SK-N-MC (cell line): ENCODE measurements at regions not wholly inside any gene's neighbourhood (a gene's known extent, or its start where the extent isn't known, plus 50 kb on each side); places are given as distances from the start of the nearest gene placed in this dataset.

ENCODE experiments used
- DNase-seq: peaks from one replicate; pipeline ENCODE4 v3.0.0-alpha.2; 2011; ENCODE audit warnings: low read depth, low spot score
- H3K27ac ChIP-seq: fragments of 200-600 bp; sonication (generic); 2 replicates; pipeline ENCODE4 v1.5.1; 2016; ENCODE audit warnings: mixed run types
- H3K36me3 ChIP-seq: fragments of 200-600 bp; sonication (generic); 2 replicates; pipeline ENCODE4 v1.6.1; 2017; ENCODE audit warnings: antibody characterized with exemption, low read length, mixed read lengths; ENCODE audit not compliant: insufficient read depth
- H3K4me3 ChIP-seq: fragments of 200-600 bp; sonication (generic); 2 replicates; pipeline ENCODE4 v1.5.1; 2016
- H3K9ac ChIP-seq: fragments of 200-600 bp; sonication (generic); 2 replicates; pipeline ENCODE4 v1.8.0; 2017; ENCODE audit warnings: mixed run types, mixed read lengths; ENCODE audit not compliant: insufficient read length
- H3K9me3 ChIP-seq: fragments of 200-600 bp; sonication (generic); 2 replicates; pipeline ENCODE4 v1.6.1; 2017; ENCODE audit warnings: low read depth, mild to moderate bottlenecking, antibody characterized with exemption, low read length, moderate library complexity, mixed read lengths
- EZH2 ChIP-seq: fragments of 200-600 bp; sonication (generic); IDR thresholded peaks from one replicate; pipeline ENCODE4 v1.6.1; 2017; ENCODE audit warnings: antibody characterized with exemption
- FOXP2 ChIP-seq: optimal IDR thresholded peaks from 2 replicates; pipeline ENCODE3; 2011; ENCODE audit warnings: mild to moderate bottlenecking, moderate library complexity; ENCODE audit not compliant: insufficient read depth; ENCODE audit errors: extremely low read length, control extremely low read depth
- POLR2AphosphoS5 ChIP-seq: IDR thresholded peaks from 2 replicates; pipeline ENCODE4 v1.6.1; 2012; ENCODE audit warnings: mild to moderate bottlenecking, low read depth, low read length, borderline replicate concordance

DNA sequence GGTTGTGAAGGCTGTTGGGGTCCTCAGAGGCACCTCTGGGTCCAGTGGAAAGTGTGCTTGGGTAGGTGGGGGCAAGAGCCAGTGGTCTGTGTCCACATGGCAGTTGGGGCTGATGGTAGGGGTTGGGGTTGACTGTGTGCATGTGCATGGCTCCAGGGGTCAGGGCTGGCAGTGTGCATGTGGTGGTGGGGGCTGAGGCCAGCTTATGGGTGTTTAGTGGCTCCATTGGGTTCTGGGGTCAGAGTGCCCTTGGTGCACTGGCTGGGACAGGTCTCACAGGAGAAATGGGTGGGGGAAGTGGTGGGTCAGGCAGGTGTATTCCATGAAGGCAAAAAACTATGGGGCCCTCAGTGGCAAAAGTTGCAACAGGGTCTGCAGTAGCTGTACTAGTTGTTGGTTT is 97.9 kb downstream of the EDEM1 start:
- no peak for DNase-seq
- Histone ChIP-seq H3K4me3 (no peak overlapping the region), H3K36me3 (no peaks in the 10 kb centered on the region), H3K9ac (no peak overlapping the region), H3K27ac (no peak overlapping the region), H3K9me3 (no peaks in the 10 kb centered on the region)
- TF ChIP-seq POLR2AphosphoS5 (no peak), EZH2 (no peak), FOXP2 (no peak)

- DNase-seq = no peak
- TF ChIP-seq FOXP2 (no peak), POLR2AphosphoS5 (no peak), EZH2 (no peak)
- no peaks in the 10 kb centered on the region for H3K9me3 ChIP-seq
- no peak overlapping the region for H3K9ac ChIP-seq
- no peaks in the 10 kb centered on the region for H3K36me3 ChIP-seq
- no peak overlapping the region for H3K4me3 ChIP-seq
- H3K27ac ChIP-seq = no peak overlapping the region
Measured at GRCh38 chr3:5290915-5291314, 103.4 kb downstream of the EDEM1 start.

DNA sequence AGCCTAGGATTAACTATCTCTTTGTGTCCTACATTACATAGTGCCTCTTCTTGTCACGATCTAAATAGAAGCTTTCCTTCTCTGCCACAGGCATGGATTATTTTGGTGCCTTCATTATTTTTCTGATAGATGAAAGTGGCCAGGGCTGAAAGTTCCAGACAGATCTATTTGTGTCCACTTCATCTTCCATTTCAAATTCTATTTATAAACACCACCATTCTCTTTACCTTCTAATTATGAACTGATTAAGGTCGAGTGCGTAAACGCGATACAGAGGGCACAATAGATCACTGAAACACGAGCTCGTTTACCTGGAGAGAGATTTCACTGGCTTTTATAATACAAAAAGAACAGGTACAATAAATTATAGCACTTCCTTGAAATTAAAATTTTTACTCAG is 105.0 kb downstream of the EDEM1 start:
- Histone ChIP-seq H3K9ac (no peak overlapping the region), H3K27ac (no peak overlapping the region)
- no peak for DNase-seq

DNA sequence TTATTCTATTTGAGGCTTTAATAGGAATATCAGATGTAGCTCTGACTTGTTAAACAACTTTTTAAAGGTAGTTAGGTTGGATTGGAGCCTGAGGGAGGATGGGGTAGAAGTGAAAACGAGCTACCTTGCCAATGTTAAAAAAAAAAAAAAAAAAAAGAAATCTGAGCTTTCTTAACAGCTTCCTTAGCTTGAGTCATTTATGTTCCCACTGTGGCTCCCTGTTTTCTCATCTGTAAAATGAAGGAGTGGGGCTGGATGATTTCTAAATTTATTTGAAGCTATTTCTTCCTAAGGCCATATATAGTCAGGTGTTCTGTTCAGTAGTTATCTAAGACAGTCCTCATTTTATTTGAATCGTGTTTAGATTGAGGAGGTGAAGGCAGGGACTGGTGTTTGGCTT is 105.7 kb downstream of the EDEM1 start:
- Histone ChIP-seq H3K9me3 (no peaks in the 10 kb centered on the region), H3K36me3 (no peaks in the 10 kb centered on the region), H3K27ac (no peak overlapping the region), H3K9ac (no peak overlapping the region), H3K4me3 (no peak overlapping the region)
- TF ChIP-seq FOXP2 (no peak), EZH2 (no peak), POLR2AphosphoS5 (no peak)
- DNase-seq = no peak

More for the DNA sequence above, 105.0 kb downstream of the EDEM1 start:
- H3K4me3 ChIP-seq = no peak overlapping the region
- TF ChIP-seq FOXP2 = no peak
- no peaks in the 10 kb centered on the region for H3K36me3 ChIP-seq
- H3K9me3 ChIP-seq = no peaks in the 10 kb centered on the region

DNA sequence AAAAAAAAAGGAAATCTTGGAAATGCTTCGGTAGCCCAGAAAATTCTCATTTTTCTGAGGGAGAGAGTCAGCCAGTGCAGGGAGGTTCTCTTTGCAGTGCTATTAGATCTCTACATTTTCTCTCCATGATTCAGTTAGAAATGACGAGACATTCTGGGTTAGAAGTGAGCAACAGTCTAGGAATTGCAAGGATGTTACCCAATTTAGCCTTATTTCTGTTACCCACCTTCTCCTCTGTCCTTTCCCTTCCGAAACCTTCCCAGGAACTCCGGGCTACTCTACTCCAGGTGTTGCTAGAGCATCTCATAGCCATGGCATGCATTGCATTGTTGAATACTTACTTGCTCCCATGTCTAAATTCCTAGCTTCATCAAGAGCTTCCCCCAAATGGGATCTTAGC is 106.8 kb downstream of the EDEM1 start:
- no peak overlapping the region for H3K27ac ChIP-seq
- H3K36me3 ChIP-seq = no peaks in the 10 kb centered on the region
- no peak overlapping the region for H3K9ac ChIP-seq
- H3K9me3 ChIP-seq = no peaks in the 10 kb centered on the region
- no peak overlapping the region for H3K4me3 ChIP-seq
- no peak for TF ChIP-seq EZH2
- TF ChIP-seq POLR2AphosphoS5 = no peak
- TF ChIP-seq FOXP2 = no peak
- DNase-seq = no peak

- Histone ChIP-seq H3K36me3 (no peaks in the 10 kb centered on the region), H3K9ac (no peak overlapping the region), H3K4me3 (no peak overlapping the region), H3K9me3 (no peaks in the 10 kb centered on the region), H3K27ac (no peak overlapping the region)
- no peak for DNase-seq
- TF ChIP-seq POLR2AphosphoS5 (no peak), FOXP2 (no peak), EZH2 (no peak)
Measured at GRCh38 chr3:5295191-5295690, 107.7 kb downstream of the EDEM1 start.

DNA sequence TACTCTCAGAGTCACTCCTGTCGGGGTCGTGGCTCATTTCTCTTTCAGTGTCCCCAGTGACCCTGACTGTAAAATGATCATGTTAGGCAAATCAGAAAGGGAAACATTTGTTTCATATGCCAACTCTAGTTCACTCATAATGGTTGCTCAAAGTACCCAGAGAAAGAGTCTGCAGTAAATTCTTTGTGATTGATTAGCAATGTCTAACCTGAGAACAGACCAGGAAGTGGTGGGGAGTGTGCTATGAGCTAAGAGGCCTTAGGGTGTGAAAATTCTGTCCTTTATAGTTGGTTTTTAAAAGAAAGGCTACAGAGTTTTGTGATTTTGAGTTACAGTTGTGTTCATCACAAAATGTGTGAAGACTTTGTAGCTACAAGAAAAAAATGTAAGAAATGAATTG is 108.9 kb downstream of the EDEM1 start:
- Histone ChIP-seq H3K4me3 (no peak overlapping the region), H3K27ac (no peak overlapping the region), H3K9ac (no peak overlapping the region), H3K9me3 (no peaks in the 10 kb centered on the region), H3K36me3 (no peaks in the 10 kb centered on the region)
- no peak for TF ChIP-seq EZH2
- no peak for TF ChIP-seq POLR2AphosphoS5
- TF ChIP-seq FOXP2 = no peak
- DNase-seq = no peak

DNA sequence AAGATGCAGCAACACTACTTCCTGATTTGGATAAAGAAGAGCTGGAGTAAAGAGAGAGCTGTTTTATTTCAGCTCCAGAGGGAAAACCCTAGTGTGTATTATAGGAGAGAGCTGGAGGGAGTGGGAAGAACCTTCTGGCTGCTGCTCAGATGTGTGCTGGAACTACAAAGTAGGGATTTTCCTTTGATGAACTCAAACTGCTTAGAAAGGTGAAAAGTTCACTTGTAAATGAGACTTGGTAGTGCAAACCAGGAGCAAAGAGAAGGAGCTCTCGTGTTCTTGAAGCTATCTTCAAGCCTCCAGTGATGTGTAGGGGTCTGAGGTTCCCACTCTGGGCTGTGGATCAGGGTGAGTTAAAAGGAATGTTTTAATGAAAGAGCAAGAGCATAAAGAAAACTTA is 110.4 kb downstream of the EDEM1 start:
- H3K4me3 ChIP-seq = no peak overlapping the region
- TF ChIP-seq POLR2AphosphoS5 (no peak), FOXP2 (no peak), EZH2 (no peak)
- no peaks in the 10 kb centered on the region for H3K9me3 ChIP-seq
- no peak overlapping the region for H3K9ac ChIP-seq
- H3K27ac ChIP-seq = no peak overlapping the region
- no peak for DNase-seq
- H3K36me3 ChIP-seq = no peaks in the 10 kb centered on the region

DNA sequence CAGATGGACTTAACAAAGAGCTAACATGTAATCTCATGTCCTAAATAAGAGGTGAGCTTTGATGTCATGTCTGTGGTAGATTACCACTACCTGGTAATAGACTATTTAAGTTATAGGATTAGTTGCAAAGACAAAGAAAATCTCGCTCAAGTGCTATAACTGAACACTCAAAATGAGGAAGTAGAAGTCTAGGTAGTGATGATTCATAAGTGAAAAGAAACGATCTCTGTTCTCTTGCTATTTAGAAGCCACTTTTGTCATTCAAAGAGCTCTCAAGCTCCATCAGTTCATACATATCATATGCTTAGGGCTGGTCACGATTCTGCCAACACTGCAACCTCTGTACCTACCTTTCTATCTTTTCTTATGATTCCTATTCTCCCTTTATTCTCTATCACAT is 110.9 kb downstream of the EDEM1 start:
- H3K36me3 ChIP-seq = no peaks in the 10 kb centered on the region
- no peak overlapping the region for H3K9ac ChIP-seq
- no peak for DNase-seq
- H3K27ac ChIP-seq = no peak overlapping the region
- TF ChIP-seq FOXP2 (no peak), POLR2AphosphoS5 (no peak), EZH2 (no peak)
- H3K9me3 ChIP-seq = no peaks in the 10 kb centered on the region
- no peak overlapping the region for H3K4me3 ChIP-seq
